ENCODE measurements at regions not wholly inside any gene's neighbourhood (a gene's known extent, or its start where the extent isn't known, plus 50 kb on each side); places are given as distances from the start of the nearest gene placed in this dataset.

GRCh38 chr12:84726780-84727179 is 185.8 kb downstream of the SLC6A15 start:
- TF ChIP-seq CTCF (IDR thresholded peaks at IDR 0.05) (no peak), POLR2AphosphoS5 (IDR thresholded peaks at IDR 0.05) (no peak), POLR2A (IDR thresholded peaks at IDR 0.05) (no peak), EP300 (IDR thresholded peaks at IDR 0.05) (no peak)

Data from upper lobe of left lung (tissue), 4 donors.